ENCODE measurements at regions not wholly inside any gene's neighbourhood (a gene's known extent, or its start where the extent isn't known, plus 50 kb on each side); places are given as distances from the start of the nearest gene placed in this dataset.

DNA sequence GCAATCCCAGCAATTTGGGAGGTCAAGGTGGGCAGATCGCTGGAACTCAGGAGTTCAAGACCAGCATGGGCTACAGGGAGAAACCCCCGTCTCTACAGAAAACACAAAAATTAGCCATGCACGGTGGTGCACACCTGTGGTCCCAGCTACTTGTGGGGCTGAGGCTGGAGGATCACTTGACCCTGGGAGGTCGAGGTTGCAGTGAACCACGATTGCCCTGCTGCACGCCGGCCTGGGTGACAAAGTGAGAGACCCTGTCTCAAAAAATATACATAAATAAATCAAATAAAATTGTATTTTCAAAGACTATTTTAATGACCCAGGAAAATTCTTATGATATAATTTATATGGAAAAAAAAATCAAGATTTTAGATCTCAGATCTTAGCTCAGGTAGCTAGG, 191.5 kb downstream of the ZFP36L2 start:
- no peak for DNase-seq (ENCODE audit: low read depth, low spot score)

DNA sequence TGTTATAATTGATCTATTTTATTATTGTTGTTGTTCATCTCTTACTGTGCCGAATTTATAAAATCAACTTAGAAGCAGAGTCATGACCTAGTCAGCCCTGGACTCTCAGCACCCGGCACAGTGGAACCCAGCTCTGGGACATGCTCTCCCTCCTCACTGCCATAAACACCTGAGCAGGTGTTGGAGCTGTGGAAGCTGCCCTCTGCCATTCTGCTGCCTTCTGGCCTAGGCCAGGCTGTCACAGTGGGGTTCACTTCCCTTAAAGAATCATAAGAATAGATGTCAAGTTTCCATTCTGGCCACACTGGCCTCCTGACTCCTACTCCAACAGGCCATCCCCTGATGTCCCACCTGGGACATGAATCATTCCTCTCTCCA, 192.2 kb downstream of the ZFP36L2 start:
- no peak for DNase-seq (ENCODE audit: low read depth, low spot score)

DNA sequence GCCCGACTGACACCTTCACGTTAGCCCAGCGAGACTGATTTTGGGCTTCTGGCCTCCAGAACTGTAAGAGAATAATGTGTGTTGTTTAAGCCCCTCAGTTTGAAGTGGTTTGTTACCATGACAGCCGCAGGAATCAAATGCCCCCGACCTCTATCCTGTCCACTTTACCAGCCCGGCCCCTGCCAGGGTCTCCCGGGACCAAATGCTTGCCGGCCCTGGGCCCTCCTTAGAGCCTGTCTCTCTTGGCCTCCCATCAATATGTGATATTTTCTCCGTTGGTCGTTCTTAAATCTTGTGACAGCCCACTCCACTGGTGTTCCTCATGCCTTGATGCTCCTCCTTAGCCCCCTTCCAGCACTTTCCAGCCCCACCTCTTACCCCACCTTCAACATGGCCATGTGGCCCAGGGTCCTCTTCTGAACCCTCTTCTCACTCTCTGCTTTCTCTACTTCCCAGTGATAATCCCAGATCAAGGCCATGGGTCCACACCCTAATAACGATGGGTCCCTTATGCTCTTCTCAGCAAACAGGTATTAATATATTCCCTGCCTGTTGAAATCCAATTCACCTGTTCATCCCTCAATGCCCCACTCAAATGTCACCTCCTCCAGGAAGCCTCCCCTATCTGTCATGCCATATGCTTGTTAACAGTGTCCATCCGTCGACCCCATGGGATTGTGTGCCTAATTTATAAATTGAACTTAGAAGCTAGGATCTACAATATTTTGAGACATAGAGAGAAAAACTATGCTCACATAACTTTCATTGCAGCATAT, 192.8 kb downstream of the ZFP36L2 start:
- DNase-seq (ENCODE audit: low read depth, low spot score) = no peak

DNA sequence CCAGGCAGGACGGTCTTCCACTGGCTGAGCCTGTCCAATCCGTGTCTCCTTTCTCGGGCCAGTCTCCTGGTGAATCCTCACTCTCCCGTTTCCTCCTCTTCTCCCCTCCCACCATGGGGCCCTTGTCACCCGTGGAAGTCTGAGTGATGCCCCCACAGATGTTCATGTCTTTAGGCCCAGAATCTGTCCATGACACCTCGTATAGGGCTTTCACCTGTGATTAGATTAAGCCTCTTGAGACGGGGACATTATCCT, 193.5 kb downstream of the ZFP36L2 start:
- DNase-seq (ENCODE audit: low read depth, low spot score) = no peak

DNA sequence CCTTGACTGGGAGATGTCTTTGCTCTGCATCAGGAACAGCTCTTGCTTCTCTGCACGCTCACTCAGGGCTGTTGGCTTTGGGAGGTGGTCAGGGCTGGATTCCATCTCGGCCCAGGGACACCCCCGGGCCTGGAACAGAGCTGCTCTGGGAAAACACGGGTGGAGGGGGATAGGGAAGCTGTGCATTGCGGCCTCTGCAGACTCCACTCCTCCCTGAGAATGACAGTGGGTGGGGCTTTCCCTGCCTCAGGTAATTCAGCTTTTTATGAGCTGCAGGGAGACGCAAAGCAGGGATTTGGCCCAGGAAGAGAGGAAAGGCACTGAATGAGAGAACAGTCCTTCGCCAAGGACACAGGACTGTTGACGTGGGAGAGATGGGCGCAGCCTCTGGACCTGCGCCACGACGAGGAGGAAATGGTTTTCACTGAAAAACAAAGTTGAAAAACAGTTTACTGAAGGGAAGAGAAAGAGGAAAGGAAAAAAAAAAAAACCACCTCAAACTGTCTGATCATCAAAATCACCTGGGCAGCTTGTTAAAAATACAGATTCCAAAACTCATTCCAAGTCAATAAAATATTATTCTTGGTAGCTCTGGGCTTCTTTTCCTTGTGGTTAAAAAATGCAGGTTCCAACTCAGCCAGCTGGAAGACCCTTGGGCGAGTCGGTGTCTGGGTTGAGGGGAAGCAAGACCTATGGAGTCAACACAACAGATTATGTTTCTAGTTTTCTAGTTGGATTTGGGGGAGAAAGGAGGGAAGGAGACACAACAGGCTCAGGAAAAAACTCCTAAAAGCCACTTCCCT, 194.0 kb downstream of the ZFP36L2 start:
- DNase-seq (ENCODE audit: low read depth, low spot score) = no peak

DNA sequence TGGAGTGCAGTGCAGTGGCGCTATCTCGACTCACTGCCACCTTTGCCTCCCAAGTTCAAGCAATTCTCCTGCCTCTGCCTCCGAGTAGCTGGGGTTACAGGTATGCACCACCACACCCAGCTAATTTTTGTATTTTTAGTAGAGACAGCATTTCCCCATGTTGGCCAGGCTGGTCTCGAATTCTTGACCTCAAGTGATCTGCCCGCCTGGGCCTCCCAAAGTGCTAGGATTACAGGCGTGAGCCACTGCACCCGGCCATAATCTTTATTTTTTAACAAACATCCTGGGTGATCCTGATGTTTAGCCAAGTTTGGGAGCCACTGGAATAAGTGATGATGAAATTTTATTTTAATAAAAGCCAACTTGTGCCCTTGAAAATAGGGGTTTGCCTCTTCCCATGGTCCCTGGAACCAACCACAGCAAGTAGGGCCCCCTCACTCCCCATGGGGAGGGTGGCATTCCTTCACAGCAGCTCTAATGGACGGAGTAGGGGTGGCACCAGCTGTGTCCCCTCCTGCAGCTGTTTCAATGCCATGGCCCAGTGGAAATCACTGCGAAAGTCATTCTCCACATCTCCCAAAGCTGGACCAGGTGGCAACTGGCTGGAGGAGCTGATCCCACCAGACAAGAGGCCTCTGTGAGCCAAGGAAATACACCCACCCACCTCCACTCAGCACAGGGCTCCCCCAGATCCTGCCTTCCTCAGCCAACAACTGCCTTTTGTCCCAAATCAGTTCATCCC, 194.8 kb downstream of the ZFP36L2 start:
- DNase-seq (ENCODE audit: low read depth, low spot score) = no peak

DNA sequence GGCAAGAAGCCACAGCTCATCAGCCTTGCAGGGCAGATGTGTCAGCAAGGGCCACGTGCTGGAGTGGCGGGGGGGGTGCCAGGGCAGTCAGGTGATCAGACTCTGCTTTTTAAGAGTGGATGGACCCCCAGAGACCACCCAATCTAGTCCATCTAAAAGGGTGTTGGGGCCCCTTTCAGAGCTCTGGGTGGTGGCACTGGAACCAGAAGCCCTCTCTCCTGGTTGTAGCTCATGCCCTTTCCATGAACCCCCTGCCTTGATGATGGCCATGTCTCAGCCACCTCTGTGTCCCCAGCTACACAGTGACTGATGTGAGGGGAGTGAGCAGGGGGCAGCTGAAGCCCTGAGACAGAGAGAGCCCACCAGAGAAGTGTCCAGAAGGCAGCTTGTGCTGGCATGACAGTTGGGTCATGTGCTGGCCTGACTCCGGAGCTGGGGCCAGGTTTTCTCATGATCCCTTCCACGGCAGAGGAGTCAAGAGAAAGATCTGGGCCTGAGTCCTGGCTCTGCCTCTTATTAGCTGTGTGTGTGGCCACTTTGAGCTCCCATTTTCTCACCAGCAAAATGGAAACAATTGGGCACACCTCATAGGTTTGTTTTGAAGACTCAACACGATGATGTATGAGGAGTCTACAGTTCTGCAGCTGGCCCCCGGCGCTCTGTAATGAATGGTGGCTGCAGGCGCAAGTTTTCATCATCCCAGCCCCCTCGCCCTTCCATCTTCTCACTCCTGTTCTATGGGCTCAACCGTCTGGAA, 195.7 kb downstream of the ZFP36L2 start:
- DNase-seq (ENCODE audit: low read depth, low spot score) = no peak

DNA sequence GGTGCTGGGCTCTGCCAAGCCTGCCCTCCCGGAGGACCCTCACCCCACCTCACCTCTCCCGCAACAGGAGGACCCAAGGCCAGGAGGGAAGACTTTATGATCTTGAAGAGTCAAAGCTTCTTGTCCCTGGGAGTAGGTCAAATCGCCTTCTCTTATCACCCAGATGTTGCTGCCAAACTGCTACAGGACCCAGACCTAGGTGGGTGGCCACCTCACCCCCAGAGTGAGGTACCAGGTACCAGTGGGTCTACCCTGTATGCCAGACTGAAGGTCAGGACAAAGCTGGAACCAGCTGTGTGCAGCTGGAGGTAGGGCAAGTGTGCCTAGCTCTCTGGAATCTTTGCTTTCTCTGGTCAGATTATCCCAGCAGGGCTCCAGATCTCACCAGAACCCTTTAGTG, 197.2 kb downstream of the ZFP36L2 start:
- DNase-seq (ENCODE audit: low read depth, low spot score) = no peak

DNA sequence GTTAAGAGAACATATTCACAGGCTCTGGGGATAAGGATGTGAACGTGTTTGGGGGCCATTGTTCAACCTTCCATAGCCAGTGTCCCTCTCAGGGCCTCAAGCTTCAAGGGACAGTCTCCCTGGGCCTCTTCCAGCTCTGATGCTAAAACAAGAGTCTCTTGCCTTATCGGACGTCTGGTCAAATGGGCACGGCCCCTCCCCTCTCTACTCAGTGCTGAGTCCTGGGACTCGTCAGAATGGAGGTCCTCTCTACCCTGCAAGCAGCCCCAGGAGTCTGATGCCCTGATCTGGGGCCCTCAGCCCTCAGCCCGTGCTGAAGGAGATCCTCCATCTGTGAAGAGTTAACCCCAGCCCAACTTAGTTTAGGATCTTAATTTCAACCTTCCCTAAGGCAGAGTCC, 198.2 kb downstream of the ZFP36L2 start:
- DNase-seq (ENCODE audit: low read depth, low spot score) = no peak

DNA sequence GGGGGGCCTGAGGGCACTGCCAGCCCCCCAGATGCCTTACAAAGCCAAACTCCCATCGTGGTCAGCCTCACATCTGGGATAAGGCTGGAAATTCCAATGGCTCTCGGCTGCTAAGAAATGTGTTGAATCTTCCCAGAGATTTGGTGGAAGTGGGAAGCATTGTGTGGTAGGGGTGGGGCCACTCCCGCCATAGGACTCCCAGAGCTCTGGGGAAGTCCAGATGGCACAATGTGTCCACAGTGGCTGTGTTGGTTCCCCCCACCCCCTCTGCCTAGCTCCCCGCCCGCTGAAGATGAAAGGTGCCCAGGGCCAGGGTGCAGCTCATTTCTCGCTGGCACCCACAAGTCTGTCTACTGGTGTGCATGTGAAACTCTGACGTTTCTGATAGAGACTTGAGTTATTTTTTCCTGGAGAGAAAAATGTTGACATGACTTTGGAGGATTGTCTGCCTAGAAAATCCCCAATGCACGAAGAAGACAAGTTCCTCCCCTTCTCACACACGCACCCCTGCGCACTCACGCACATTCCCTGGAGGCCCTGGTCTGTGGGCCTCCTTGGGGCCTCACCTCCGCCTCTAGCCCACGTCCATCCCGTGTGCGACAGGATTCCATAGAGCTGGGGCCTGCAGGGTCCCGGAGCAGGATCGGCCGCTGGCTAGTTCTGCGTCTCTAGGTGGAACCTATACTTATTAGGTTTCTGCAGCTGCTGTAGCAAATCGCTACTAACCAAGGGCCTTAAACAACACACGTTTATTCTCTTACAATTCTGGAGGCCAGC, 199.1 kb downstream of the ZFP36L2 start:
- no peak for DNase-seq (ENCODE audit: low read depth, low spot score)

DNA sequence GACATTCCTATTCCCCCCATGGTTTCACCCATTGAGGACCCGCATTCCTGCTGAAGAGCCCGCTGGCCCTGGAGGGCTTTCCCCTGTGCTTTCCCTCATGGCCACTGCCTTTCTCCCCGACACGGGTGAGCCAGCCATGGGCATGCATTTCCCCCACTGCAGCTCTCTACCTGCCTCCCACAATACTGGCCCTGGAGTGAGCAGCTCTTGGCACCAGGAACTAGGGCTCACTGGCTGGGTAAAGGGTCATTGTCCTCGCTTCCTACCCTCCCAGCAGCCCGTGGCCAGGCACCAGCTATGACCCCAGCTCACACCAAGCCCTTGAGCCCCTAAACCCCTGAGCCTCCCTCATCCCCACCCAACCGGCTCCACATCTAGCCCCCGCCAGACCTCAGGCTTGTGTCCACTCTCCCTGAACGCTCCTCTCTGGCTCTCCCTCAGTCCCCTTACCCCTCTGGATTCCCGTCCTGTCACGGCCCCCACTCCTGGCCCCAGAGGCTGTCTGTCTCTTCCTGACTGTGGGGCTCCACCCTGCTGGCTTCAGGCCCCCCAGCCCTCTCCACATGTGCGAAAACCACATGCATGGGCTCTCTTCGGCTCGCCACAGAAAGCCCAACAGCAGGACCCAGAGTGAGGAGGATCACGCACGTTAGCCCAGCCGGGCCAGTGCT, 199.8 kb downstream of the ZFP36L2 start:
- no peak for DNase-seq (ENCODE audit: low read depth, low spot score)

DNA sequence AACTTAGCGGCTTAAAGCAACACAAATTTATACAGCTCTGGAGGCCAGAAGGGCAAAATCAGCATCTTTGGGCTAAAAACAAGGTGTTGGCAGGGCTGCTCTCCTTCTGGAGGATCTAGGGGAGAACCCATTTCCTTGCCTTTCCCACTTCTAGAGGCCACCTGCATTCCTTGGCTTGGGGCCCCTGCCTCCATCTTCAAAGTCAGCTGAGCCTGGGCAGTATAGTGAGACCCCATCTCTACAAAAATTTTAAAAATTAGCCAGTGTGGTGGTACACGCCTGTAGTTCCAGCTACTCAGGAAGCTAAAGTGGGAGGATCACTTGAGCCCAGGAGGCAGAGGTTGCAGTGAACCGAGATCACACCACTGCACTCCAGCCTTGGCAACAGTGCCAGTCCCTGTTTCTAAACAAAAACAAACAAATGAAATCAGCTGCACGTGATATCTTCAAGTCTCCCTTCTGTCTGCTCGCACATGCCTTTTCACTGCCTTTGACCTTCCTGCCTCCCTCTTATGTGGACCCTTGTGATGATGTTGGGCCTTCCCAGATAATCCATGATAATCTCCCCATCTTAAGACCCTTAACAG, 200.6 kb downstream of the ZFP36L2 start:
- no peak for DNase-seq (ENCODE audit: low read depth, low spot score)

DNA sequence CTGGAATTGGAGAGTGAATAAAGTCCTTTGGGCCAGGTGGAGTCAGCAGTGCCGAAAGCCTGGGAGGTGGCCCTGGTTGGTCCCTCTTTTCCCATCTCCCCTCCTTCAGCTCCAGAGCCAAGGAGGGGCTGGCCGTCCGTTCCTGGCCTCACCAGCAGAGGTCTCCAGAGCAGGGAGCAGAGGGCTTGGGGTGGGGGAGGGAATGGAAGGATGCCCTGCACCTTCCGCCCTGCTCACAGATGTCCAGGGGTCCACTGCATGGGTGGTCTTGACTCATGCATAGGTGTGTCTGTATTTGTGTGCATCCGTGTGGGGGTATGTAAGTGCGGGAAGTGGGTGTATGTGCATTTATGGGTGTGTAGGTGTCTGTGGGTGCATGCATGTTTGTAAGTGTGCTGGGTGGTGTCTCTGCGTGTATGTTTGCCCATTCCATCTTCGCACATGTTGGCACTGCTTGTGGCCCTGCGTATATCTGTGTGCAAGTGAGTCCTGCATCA, 201.8 kb downstream of the ZFP36L2 start:
- no peak for DNase-seq (ENCODE audit: low read depth, low spot score)

DNA sequence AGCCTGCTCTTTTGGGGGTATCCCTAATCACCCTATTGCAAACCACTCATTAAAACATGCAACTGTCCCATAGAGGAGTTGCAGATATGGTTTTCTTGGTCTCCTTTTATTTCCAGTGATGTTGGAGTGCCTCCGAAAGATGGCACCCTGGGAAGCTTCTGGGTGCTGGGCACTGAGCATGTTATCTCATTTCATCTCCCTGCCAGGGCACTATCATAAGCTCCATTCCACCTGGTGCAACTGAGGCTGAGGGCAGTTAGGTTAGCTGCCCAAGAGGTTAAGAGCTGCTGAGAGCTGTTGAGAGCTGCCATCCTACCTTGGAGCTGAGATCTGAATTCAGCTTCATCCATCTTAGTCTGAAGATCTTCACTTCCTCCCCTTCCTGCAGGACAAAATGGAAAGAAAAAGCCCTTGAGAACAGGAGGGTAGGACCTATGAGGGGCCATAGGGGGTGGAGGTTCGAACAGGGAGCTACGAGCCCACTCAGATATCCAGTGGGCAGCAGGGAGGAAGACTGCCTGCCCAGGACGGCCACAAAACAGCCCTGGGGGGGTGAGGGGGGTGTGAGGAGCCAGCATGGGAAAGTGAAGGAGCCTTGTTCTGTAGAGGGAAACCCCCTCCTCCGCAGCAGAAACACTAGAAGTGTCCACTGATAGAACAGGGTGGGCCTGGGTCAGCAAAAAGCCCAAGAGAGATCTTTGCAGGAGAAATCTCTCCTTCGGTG, 202.5 kb downstream of the ZFP36L2 start:
- DNase-seq (ENCODE audit: low read depth, low spot score) = no peak

DNA sequence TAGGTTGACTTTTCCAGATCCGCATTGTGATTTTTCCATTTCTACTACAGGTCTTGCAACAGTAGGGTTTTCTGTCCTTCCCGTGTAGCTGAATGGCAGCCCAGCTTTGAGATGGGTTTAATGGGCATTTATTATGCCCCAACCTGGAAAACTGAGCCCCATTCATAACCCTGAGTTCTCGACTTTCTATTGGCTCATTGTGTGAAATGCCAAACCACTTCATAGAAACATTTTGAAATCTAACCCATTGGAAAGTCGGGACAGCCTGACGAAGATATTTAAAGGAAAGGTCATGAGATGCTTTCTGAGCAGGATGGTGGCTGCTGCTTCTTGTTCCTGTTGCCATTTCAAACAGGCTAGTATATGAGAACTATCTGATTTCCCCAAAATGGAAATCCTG, 203.5 kb downstream of the ZFP36L2 start:
- no peak for DNase-seq (ENCODE audit: low read depth, low spot score)

DNA sequence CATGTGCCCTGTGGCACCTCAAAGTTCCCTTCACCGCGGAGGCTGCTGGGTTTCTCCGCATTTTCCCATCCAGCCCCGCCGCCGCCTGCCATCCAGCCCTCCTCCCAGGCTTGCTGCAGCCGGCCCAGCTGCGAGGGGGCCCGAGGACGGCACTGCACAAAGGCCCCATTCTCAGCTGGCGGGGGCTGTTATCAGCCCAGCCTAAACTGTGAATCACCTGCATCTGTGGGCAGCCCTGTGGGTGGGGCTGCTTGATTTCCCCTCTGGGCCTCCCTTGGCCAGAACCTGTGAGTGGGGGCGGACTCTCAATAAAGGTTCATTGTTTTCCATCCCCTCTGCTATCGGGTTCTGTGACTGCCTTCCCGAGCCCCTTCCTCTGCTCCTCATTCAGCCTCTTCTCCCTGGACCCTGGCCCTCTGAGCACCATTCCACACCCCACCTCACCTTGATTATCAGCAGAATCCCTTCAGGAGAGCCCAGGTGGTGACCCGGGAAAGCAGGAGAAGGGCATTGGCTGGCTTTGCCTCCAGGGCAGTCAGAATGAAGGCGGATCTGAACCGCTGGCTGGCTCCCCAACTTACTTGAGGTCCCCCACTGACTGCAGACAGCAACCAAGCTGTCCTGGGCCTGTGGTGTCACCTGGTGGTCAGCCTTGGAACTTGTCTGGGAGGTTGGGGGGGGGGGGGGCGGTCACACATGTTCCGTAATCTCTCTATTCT, 204.5 kb downstream of the ZFP36L2 start:
- no peak for DNase-seq (ENCODE audit: low read depth, low spot score)

DNA sequence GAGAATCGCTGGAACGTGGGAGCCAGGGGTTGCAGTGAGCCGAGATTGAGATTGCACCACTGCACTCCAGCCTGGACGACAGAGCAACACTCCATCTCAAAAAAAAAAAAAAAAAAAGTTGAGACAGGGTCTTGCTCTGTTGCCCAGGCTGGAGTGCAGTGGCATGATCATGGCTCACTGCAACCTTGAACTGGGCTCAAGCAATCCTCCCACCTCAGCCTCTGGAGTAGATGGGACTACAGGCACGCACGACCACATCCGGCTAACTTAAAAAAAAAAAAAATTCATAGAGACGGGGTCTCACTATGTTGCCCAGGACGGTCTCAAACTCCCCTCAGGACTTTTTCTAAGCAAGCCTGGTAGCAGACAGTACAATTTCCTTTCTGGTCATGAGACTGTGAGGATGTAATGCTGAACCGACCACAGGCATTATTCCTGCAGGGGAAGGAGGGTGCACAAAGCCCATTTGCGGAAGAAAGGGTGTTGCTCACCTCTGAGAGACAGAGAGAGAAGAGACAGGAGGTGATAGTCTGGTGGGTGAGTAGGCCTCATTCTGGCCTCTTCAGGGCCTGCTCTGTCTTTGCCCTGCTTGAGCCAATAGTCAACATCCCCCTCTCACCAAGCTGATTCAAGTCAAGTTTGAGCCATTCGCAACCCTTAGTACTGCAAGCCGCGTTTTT, 205.3 kb downstream of the ZFP36L2 start:
- DNase-seq (ENCODE audit: low read depth, low spot score) = no peak

DNA sequence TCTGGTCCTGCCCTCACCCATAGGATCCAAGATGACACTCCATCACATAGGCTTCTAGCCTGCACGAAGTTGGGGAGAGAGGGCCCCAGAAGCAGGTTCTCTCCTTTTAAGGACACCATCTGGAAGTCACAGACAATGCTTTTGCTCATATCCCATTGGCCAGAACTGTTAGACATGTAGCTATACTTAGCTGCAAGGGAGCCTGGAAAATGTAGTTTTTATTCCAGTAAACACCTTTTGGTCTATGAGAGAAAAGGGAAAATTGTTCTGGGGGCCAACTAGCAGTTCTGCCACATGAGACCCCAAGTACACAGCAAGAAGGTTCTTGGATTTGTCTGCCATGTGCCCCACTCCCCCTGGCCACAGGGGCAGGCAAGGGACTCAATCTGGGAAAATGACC, 206.1 kb downstream of the ZFP36L2 start:
- no peak for DNase-seq (ENCODE audit: low read depth, low spot score)
